ENCODE measurements at regions not wholly inside any gene's neighbourhood (a gene's known extent, or its start where the extent isn't known, plus 50 kb on each side); places are given as distances from the start of the nearest gene placed in this dataset.

- Mint-ChIP-seq H3K27ac (no peak overlapping the region), H3K4me1 (no peaks in the 10 kb centered on the region), H3K9me3 (peaks cover 3 to 5% of the 10 kb centered on the region in 2 experiments; a peak in 2 of 5 replicates), H3K27me3 (ENCODE audit: low read depth) (no peaks in the 10 kb centered on the region; the same call in 1 of the 2 replicates), H3K36me3 (ENCODE audit: insufficient read depth in 1 of 3, low read depth in 3 of 3) (no peaks in the 10 kb centered on the region; a peak in 1 of 7 replicates), H3K4me3 (no peak overlapping the region)
- H2BK5ac ChIP-seq (ENCODE audit: insufficient read length, low read length): no peak overlapping the region
- no peak overlapping the region for H3K4me2 ChIP-seq (ENCODE audit: insufficient read depth, insufficient read length, low read length)
- H3K27me3 ChIP-seq (ENCODE audit: insufficient read depth, low read length): no peaks in the 10 kb centered on the region
- no peak overlapping the region for H4K91ac ChIP-seq (ENCODE audit: insufficient read length, low read depth, low read length)
- no peaks in the 10 kb centered on the region for H4K20me1 ChIP-seq (ENCODE audit: control insufficient read depth, insufficient read depth, insufficient read length)
- H2AK5ac ChIP-seq (ENCODE audit: insufficient read length, low read length): no peak overlapping the region
- no peak overlapping the region for H3T11ph ChIP-seq (ENCODE audit: low read length)
- no peaks in the 10 kb centered on the region for H3K79me1 ChIP-seq (ENCODE audit: insufficient read depth, low read depth, low read length, poor library complexity, severe bottlenecking)
- no peak overlapping the region for H3K14ac ChIP-seq (ENCODE audit: insufficient read depth, low read length)
- no peak overlapping the region for H3K27ac ChIP-seq (ENCODE audit: insufficient read length, low read depth, low read length)
- H3K23ac ChIP-seq (ENCODE audit: insufficient read length, low read depth, low read length): no peak overlapping the region
- H2BK20ac ChIP-seq (ENCODE audit: low read depth, low read length, poor library complexity, severe bottlenecking): no peak overlapping the region
- TF ChIP-seq, protein P1, sequence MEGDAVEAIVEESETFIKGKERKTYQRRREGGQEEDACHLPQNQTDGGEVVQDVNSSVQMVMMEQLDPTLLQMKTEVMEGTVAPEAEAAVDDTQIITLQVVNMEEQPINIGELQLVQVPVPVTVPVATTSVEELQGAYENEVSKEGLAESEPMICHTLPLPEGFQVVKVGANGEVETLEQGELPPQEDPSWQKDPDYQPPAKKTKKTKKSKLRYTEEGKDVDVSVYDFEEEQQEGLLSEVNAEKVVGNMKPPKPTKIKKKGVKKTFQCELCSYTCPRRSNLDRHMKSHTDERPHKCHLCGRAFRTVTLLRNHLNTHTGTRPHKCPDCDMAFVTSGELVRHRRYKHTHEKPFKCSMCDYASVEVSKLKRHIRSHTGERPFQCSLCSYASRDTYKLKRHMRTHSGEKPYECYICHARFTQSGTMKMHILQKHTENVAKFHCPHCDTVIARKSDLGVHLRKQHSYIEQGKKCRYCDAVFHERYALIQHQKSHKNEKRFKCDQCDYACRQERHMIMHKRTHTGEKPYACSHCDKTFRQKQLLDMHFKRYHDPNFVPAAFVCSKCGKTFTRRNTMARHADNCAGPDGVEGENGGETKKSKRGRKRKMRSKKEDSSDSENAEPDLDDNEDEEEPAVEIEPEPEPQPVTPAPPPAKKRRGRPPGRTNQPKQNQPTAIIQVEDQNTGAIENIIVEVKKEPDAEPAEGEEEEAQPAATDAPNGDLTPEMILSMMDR (conservative IDR thresholded peaks at IDR 0.05): no peak
- H2BK15ac ChIP-seq (ENCODE audit: low read depth, low read length): no peak overlapping the region
- no peak overlapping the region for H2BK12ac ChIP-seq (ENCODE audit: insufficient read length, low read depth, low read length)
- no peak overlapping the region for H3K4ac ChIP-seq (ENCODE audit: low read depth, low read length)
- no peak overlapping the region for H3K56ac ChIP-seq (ENCODE audit: insufficient read length, low read depth, low read length)
- no peak overlapping the region for H3K9ac ChIP-seq (ENCODE audit: extremely low read depth, insufficient read length, low read length)
- DNase-seq: no peak
- H3K79me2 ChIP-seq (ENCODE audit: insufficient read depth, low read length): no peaks in the 10 kb centered on the region
- H3K9me3 ChIP-seq (ENCODE audit: control insufficient read depth, low read depth, low read length): no peaks in the 10 kb centered on the region
- H2BK120ac ChIP-seq (ENCODE audit: low read depth, low read length, poor library complexity, severe bottlenecking): no peak overlapping the region
- no peak overlapping the region for H2AFZ ChIP-seq (ENCODE audit: low read length)
- H4K5ac ChIP-seq (ENCODE audit: insufficient read length, low read depth, low read length): no peak overlapping the region
- no CpG with 5 or more reads among the region's 1 CpG for WGBS (ENCODE audit: extremely low coverage, insufficient read length, low lambda C conversion rate)
- no peaks in the 10 kb centered on the region for H3K23me2 ChIP-seq (ENCODE audit: insufficient read length, low read depth, low read length, poor library complexity, severe bottlenecking)
- no peak overlapping the region for H4K8ac ChIP-seq (replicated peaks; ENCODE audit: insufficient read length, low read depth, low read length)
- no peaks in the 10 kb centered on the region for H3K4me1 ChIP-seq (ENCODE audit: insufficient read depth, low read length)
- H3K18ac ChIP-seq (ENCODE audit: insufficient read length, low read depth, low read length): no peak overlapping the region
Observed at GRCh38 chr5:60297658-60298057, 402.3 kb downstream of the DEPDC1B start.

Data from H9 (cell line).